EL (cell line): ENCODE measurements at regions not wholly inside any gene's neighbourhood (a gene's known extent, or its start where the extent isn't known, plus 50 kb on each side); places are given as distances from the start of the nearest gene placed in this dataset.

Experiments used
- DNase-seq: peaks from one replicate; pipeline ENCODE4 v3.0.0-alpha.2; 2016

GRCh38 chr7:21094589-21094988 is 307.9 kb upstream of the SP8 start:
- DNase-seq, result no peak

DNA sequence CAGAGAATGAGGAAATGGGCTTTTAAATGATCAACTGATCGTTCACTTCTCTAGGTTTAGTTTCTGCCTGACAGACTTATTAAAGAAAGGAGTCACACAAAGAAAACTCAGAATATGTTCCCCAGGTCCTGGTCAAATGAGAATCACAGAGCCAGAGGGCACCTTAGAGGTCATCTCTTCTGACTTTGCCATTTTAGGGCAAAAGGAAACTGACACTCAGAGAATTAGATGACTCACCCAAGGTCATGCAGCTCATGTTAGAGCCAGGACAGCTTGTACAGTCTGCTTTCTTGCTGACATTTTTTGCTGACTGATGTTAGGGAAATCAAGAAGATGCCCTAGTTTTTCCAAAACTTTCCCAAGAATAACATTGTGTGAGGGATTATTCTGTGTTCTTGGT is 312.7 kb upstream of the SP8 start:
- no peak for DNase-seq

- DNase-seq, result no peak
Measured at GRCh38 chr7:21099955-21100354, 313.3 kb upstream of the SP8 start.

- no peak for DNase-seq
Measured at GRCh38 chr7:21101541-21101940, 314.9 kb upstream of the SP8 start.

DNA sequence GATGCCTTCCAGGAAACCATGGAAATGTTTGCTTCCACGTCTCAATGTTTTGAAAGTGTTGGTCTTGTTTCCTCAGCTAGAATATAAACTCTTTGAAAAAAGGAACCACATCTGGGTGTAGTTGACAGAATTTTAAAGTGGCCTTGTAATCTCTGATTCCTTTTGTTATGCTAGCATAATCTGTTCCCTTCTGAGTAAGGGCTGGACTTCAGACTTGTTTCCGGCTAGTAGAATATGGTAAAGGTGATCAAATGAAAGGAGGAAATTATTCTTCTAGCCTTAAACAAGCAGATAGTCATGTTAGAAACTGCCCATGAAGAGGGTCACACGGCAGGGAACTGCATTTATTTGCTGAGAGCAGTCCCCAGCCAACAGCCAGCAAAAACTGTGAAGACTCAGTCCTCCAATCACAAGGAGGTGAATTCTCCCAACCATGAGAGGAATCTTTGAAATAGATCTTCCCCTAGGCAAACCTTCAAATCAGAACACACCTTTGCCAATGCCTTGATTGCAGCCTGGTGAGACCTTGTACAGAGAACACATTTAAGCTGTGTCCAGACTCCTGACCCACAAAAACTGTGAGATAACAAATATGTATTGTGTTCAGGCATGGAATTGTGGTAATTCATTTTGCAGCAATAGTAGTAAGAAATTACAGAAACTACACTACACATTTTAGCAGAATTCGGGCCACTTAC is 316.9 kb upstream of the SP8 start:
- DNase-seq, result no peak

- DNase-seq, result no peak
Measured at GRCh38 chr7:21104124-21104500, 317.4 kb upstream of the SP8 start.

- no peak for DNase-seq
Measured at GRCh38 chr7:21106296-21106732, 319.6 kb upstream of the SP8 start.

DNA sequence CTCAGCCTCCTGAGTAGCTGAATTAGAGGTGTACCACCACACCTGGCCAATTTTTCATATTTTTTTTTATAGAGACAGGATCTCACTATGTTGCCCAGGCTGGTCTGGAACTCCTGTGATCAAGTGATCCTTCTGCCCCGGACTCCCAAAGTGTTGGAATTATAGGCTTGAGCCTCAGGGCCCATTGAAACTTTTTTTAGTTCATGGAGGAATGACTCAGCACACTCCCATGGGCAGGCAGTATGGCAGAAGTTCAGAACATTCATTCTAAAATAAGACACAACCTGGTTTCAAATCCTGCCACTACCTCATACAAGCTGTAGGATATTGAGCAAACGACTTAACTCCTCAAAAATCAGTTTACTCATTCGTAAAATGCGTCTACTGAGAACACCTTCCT is 320.4 kb upstream of the SP8 start:
- no peak for DNase-seq

GRCh38 chr7:21108182-21108581 is 319.7 kb upstream of the SP4 start:
- no peak for DNase-seq

DNA sequence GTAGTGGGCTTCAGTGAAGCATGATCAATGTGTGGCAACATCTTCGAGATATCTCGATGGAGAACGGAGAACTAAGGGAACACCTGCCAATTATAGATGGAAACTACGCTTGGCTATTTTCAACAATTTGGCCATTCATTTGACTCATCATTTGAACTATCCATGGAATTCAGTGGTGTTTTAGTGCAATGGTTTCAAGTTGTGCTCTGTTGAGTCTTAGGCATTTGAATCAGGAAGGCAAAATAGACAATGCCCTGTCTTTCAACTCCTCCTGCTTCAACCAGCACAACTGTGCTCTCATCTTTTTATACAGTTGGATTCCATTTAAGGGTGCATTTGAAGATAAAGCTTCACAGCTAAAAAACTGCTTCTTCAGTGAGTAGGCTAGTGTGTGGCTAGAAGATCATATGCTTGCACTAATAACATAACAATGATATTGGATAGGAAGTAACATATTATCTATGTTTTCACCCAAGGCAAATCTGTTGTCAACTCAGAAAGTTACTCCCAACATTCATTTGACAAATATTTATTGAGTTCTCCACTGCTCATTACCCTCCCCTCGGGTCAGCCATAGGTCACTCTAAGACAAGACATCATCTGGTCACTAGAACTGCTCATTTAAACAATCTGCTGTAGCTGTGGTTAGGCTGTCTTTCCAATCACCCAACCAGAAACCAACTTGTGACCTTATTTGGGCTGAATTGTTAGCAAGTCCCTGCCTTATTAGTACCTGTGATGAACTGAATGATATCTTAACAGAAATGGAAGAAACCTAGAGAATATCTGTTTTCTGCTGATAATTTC is 314.1 kb upstream of the SP4 start:
- DNase-seq, result no peak

DNA sequence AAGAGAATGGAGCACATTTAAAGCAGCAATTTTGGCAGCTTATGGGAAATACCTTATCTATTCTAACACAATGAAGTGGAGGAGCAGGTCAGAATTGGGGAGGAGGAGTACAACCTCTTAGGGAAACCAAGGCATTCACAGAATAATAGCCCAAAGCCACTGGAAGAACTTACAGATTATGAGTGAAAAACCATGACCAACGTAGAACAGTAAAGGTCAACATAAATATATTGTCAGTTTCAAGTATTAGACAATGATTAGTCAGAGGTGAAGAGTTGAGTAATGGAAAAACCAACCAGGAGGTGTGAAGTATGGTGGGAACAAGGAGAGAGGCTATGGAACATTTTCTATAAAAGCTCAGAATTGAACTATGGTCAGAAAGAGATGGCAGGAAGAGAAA is 304.3 kb upstream of the SP4 start:
- no peak for DNase-seq

- no peak for DNase-seq
Measured at GRCh38 chr7:21125297-21125696, 302.6 kb upstream of the SP4 start.

GRCh38 chr7:21128062-21128817 is 299.6 kb upstream of the SP4 start:
- no peak for DNase-seq

DNA sequence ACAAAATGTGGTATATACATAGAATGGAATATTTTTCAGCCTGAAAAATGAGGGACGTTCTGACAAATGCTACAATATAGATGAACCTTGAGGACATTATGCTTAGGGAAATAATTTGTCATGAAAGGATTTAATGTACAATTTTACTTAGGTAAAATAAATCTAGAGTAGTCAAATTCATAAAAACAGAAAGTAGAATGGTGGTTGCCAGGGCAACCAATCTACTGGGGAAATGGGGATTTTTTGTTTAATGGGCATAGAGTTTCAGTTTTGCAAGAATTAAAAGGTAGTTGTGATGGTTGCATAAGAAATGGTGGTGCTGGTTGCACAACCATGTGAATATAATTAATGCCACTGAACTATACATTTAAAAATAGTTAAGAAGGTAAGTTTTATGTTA is 296.0 kb upstream of the SP4 start:
- no peak for DNase-seq

DNA sequence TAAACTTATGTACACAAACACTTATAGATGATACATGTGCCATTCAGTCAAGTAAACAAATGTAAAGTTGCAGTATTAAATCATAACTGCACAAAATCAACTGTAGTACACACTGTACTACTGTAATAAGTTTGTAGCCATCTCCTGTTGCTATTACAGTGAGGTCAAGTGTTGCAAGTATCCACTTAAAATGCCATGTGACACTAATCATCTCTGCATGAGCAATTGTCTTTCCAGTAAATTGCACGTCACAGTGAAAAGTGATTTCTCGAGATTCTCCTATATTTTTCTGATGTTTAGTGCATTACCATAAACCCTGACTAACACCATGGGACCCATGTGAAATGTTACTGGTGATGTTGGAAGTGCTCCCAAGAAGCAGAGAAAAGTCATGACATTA is 293.3 kb upstream of the SP4 start:
- DNase-seq, result no peak

DNA sequence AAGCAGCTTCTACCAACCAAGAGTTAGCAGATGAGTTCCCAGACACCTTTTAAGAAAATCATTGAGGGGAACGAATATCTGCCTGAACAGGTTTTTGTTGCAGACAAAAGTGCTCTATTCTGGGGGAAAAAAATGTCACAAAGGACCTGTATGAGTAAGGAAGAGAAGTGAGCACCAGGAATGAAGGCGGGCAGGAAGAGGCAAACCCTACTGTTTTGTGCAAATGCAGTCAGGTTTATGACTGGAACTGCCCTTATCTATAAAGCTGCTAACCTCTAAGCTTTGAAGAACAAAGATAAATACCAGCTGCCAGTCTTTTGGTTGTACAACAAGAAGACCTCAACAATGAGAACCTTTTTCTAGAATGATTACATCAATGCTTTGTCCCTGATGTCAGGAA is 292.4 kb upstream of the SP4 start:
- DNase-seq, result no peak

DNA sequence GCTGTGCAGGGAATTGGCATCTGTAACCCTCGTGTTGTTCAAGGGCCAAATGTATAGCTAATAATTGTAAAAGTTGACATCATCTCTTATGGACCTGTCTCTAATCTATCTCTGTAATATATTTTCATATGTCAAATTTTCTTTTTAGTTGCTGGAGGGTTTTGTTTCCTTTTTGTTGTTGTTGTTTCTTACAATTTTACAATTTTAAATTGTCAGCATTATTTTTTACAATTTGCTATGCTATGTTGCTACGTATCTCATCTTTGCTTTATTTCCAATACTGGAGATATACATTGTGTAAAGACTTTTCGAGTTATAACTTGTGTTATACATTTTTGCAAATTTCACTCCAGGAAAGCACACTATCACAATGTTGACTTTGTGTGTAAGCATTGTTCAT is 290.2 kb upstream of the SP4 start:
- DNase-seq, result no peak

- no peak for DNase-seq
Measured at GRCh38 chr7:21140622-21141021, 287.3 kb upstream of the SP4 start.

DNA sequence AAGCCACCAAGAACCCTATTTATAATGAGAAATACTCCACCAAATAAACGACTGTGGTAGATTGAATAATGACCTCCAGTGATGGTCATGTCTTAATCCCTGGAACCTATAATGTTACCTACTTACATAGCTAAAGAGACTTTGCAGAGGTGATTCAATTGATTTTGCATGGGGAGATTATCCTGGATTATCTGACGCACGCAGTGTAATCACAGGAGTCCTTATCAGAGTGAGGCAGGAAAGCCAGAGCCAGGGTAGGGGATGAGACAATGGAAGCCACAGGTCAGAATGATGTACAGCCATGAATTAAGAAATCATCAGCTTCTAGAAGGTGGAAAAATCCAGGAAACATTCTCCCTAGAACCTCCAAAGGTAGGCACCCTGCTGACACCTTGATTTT is 286.4 kb upstream of the SP4 start:
- no peak for DNase-seq

- DNase-seq, result no peak
Measured at GRCh38 chr7:21142081-21142480, 285.8 kb upstream of the SP4 start.

DNA sequence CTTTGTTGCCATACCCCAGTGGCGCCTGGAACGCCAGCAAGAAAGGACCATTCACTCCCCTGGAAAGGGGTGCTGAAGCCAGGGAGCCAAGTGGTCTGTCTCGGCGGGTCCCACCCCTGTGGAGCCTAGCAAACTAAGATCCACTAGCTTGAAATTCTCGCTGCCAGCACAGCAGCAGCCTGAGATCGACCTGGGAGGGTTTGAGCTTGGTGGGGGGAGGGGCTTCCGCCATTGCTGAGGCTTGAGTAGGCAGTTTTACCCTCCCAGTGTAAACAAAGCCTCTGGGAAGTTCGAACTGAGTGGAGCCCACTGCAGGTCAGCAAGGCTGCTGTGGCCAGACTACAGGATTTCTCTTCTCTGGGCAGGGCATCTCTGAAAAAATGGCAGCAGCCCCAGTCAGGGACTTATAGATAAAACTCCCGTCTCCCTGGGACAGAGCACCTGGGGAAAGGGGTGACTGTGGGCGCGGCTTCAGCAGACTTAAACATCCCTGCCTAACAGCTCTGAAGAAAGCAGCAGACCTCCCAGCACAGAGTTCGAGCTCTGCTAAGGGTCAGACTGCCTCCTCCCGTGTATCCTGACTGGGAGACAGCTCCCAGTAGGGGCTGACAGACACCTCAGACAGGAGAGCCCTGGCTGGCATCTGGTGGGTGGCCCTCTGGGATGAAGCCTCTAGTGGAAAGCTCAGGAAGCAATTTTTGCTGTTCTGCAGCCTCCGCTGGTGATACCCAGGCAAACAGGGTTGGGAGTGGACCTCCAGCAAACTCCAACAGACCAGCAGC is 281.1 kb upstream of the SP4 start:
- no peak for DNase-seq

- DNase-seq, result no peak
Measured at GRCh38 chr7:21149809-21150208, 278.1 kb upstream of the SP4 start.

GRCh38 chr7:21154614-21155013 is 273.3 kb upstream of the SP4 start:
- DNase-seq, result no peak
